ENCODE measurements at regions not wholly inside any gene's neighbourhood (a gene's known extent, or its start where the extent isn't known, plus 50 kb on each side); places are given as distances from the start of the nearest gene placed in this dataset.

DNA sequence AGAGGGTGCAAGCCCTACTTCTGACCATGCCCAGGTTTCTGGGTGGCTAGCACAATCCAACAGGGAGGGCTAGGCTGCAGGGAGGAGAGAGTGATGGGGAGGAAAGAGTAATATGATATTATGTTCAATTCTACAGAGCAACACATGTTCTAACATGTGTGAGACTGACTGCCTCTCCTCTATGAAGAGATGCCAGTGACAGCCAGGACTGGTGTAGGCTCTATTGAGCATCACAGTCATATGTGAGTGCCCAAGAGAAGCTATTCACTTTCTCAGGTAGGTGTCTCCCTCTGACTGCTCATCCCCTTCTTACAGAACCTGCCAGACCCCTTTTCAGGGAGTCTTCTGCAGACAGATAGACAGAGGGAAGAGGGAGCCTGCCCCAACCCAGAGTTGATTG, 446.1 kb downstream of the SIPA1L2 start:
- no peaks in the 10 kb centered on the region for H3K27me3 ChIP-seq (ENCODE audit: control insufficient read depth in 2 of 2, insufficient read depth in 2 of 2, low read length in 2 of 2)
- intact Hi-C loops (cut with micrococcal nuclease) (loop anchor here (10.0 kb wide), 1 partner anchor 429 kb away; no protein-coding TSS in a partner anchor), dilution Hi-C loops (cut with MboI; ENCODE audit: extremely low pct_ligation_motif_present, low sequenced_read_pairs) (no loop called here)
- H4K20me1 ChIP-seq (replicated peaks; ENCODE audit: control insufficient read depth, extremely low read depth, insufficient read depth, low read length) = no peaks in the 10 kb centered on the region
- FAIRE-seq = no peak
- POLR2A ChIA-PET = no interaction called here
- CTCF ChIA-PET = no interaction called here
- no peak overlapping the region for H3K4me3 ChIP-seq (replicated peaks in 1 of 3; ENCODE audit: insufficient read depth in 1 of 3, low read depth in 1 of 3, low read length in 3 of 3)
- H3K4me1 ChIP-seq (ENCODE audit: control insufficient read depth, extremely low read depth, insufficient read depth, low read length) = no peaks in the 10 kb centered on the region
- H3K9ac ChIP-seq (replicated peaks; ENCODE audit: extremely low read depth, insufficient read depth, low read length) = no peak overlapping the region
- no peak overlapping the region for H3K4me2 ChIP-seq (ENCODE audit: insufficient read depth, low read length)
- TF ChIP-seq EZH2 (IDR thresholded peaks at IDR 0.05; ENCODE audit: borderline replicate concordance, low read depth, low read length, severe bottlenecking) (no peak), POLR2A (IDR thresholded peaks at IDR 0.05; ENCODE audit: low read depth, low read length) (no peak), FOS (IDR thresholded peaks at IDR 0.05; ENCODE audit: borderline replicate concordance, insufficient read depth, low read length) (no peak), POLR2AphosphoS5 (IDR thresholded peaks at IDR 0.05; ENCODE audit: insufficient read depth, low read depth, low read length) (no peak)
- TF ChIP-seq, protein P1, sequence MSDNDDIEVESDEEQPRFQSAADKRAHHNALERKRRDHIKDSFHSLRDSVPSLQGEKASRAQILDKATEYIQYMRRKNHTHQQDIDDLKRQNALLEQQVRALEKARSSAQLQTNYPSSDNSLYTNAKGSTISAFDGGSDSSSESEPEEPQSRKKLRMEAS (IDR thresholded peaks at IDR 0.05; ENCODE audit: insufficient read depth, insufficient read length) = no peak
- no peak overlapping the region for H3K27ac ChIP-seq (ENCODE audit: insufficient read depth, low read depth, low read length)
- no peaks in the 10 kb centered on the region for H3K9me1 ChIP-seq (replicated peaks; ENCODE audit: control insufficient read depth, extremely low read depth, insufficient read depth, low read length)
- BruUV-seq (replicated peaks) = no TSS peak
- H3K79me2 ChIP-seq (ENCODE audit: control insufficient read depth, insufficient read depth, low read length) = no peaks in the 10 kb centered on the region
- no peaks in the 10 kb centered on the region for H3K36me3 ChIP-seq (ENCODE audit: control insufficient read depth in 2 of 2, extremely low read depth in 1 of 2, insufficient read depth in 2 of 2, low read length in 2 of 2)
- no peak overlapping the region for H2AFZ ChIP-seq (ENCODE audit: low read depth, low read length)
- no peaks in the 10 kb centered on the region for H3K9me3 ChIP-seq (replicated peaks; ENCODE audit: control insufficient read depth, insufficient read depth, low read length)
- DNase-seq (ENCODE audit: low read depth, low spot score) = no peak

DNA sequence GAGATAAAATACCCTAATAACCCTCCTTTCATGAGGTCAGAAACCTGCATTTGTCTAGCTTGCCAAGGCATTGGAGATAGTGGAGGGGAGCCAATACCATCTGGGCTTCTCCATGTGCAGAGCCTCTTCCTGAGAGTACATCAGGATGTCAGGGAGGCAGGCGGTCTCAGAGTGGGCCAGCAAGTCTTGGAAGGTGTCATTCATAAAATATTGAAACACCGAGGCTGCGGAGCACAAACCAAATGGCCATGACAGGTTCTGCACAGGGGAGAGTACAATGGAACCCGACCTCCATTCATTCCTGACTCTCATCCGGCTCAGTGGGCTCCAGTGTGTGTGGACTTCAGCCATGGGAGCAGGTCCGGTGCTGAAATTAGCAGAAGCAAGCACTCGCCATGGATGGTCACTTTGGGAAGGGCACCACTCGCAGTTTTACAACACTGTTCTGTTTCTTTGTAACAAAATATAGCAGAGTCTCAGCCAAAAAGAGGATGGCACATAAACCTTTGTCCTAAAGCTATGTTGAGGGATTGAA, 446.6 kb downstream of the SIPA1L2 start:
- dilution Hi-C loops (cut with MboI; ENCODE audit: extremely low pct_ligation_motif_present, low sequenced_read_pairs) = no loop called here
- POLR2A ChIA-PET = no interaction called here
- no TSS peak for BruUV-seq (replicated peaks)
- H3K9me3 ChIP-seq (replicated peaks; ENCODE audit: control insufficient read depth, insufficient read depth, low read length) = no peaks in the 10 kb centered on the region
- no peaks in the 10 kb centered on the region for H3K36me3 ChIP-seq (ENCODE audit: control insufficient read depth in 2 of 2, extremely low read depth in 1 of 2, insufficient read depth in 2 of 2, low read length in 2 of 2)
- FAIRE-seq = no peak
- H3K4me2 ChIP-seq (ENCODE audit: insufficient read depth, low read length) = no peak overlapping the region
- no peaks in the 10 kb centered on the region for H3K27me3 ChIP-seq (ENCODE audit: control insufficient read depth in 2 of 2, insufficient read depth in 2 of 2, low read length in 2 of 2)
- no peak overlapping the region for H3K9ac ChIP-seq (replicated peaks; ENCODE audit: extremely low read depth, insufficient read depth, low read length)
- H3K9me1 ChIP-seq (replicated peaks; ENCODE audit: control insufficient read depth, extremely low read depth, insufficient read depth, low read length) = no peaks in the 10 kb centered on the region
- CTCF ChIA-PET = no interaction called here
- no peak for DNase-seq (ENCODE audit: low read depth, low spot score)
- H3K4me3 ChIP-seq (replicated peaks in 1 of 3; ENCODE audit: insufficient read depth in 1 of 3, low read depth in 1 of 3, low read length in 3 of 3) = no peak overlapping the region
- H3K27ac ChIP-seq (ENCODE audit: insufficient read depth, low read depth, low read length) = no peak overlapping the region
- H4K20me1 ChIP-seq (replicated peaks; ENCODE audit: control insufficient read depth, extremely low read depth, insufficient read depth, low read length) = no peaks in the 10 kb centered on the region
- H3K4me1 ChIP-seq (ENCODE audit: control insufficient read depth, extremely low read depth, insufficient read depth, low read length) = no peaks in the 10 kb centered on the region
- intact Hi-C loops (cut with micrococcal nuclease) = loop anchor here (10.0 kb wide), 1 partner anchor 429 kb away; no protein-coding TSS in a partner anchor
- H3K79me2 ChIP-seq (ENCODE audit: control insufficient read depth, insufficient read depth, low read length) = no peaks in the 10 kb centered on the region
- TF ChIP-seq FOS (IDR thresholded peaks at IDR 0.05; ENCODE audit: borderline replicate concordance, insufficient read depth, low read length) (no peak), EZH2 (IDR thresholded peaks at IDR 0.05; ENCODE audit: borderline replicate concordance, low read depth, low read length, severe bottlenecking) (no peak), MYC (IDR thresholded peaks at IDR 0.05; ENCODE audit: low read depth, low read length) (no peak), GATA2 (IDR thresholded peaks at IDR 0.05; ENCODE audit: insufficient read depth, insufficient read length, low read depth, low read length) (no peak), POLR2A (IDR thresholded peaks at IDR 0.05; ENCODE audit: low read depth, low read length) (no peak), POLR2AphosphoS5 (IDR thresholded peaks at IDR 0.05; ENCODE audit: insufficient read depth, low read depth, low read length) (no peak), JUN (IDR thresholded peaks at IDR 0.05; ENCODE audit: borderline replicate concordance, insufficient read depth, insufficient read length, low read depth) (no peak)
- TF ChIP-seq, protein P1 (IDR thresholded peaks at IDR 0.05; ENCODE audit: insufficient read depth, insufficient read length) = no peak
- TF ChIP-seq, protein P2, sequence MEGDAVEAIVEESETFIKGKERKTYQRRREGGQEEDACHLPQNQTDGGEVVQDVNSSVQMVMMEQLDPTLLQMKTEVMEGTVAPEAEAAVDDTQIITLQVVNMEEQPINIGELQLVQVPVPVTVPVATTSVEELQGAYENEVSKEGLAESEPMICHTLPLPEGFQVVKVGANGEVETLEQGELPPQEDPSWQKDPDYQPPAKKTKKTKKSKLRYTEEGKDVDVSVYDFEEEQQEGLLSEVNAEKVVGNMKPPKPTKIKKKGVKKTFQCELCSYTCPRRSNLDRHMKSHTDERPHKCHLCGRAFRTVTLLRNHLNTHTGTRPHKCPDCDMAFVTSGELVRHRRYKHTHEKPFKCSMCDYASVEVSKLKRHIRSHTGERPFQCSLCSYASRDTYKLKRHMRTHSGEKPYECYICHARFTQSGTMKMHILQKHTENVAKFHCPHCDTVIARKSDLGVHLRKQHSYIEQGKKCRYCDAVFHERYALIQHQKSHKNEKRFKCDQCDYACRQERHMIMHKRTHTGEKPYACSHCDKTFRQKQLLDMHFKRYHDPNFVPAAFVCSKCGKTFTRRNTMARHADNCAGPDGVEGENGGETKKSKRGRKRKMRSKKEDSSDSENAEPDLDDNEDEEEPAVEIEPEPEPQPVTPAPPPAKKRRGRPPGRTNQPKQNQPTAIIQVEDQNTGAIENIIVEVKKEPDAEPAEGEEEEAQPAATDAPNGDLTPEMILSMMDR (IDR thresholded peaks at IDR 0.05; ENCODE audit: extremely low read depth in 1 of 2, insufficient read depth in 1 of 2, low read depth in 1 of 2, low read length in 2 of 2) = no peak
- no peak overlapping the region for H2AFZ ChIP-seq (ENCODE audit: low read depth, low read length)

Data from endothelial cell of umbilical vein (primary cell).